Uterus (tissue), 2 donors: ENCODE measurements at regions not wholly inside any gene's neighbourhood (a gene's known extent, or its start where the extent isn't known, plus 50 kb on each side); places are given as distances from the start of the nearest gene placed in this dataset.

ENCODE experiments used
- CTCF ChIP-seq, 4 experiments: fragments of 200-600 bp in 2 of 4; fragments of 450-650 bp in 2 of 4; sonication (generic) in 2 of 4; IDR thresholded peaks; one replicate each; pipeline ENCODE4 v1.5.1; 2016 to 2019; ENCODE audit warnings: antibody characterized with exemption in 4 of 4, mild to moderate bottlenecking in 2 of 4, moderate library complexity in 1 of 4
- POLR2A ChIP-seq, 2 donors: fragments of 450-650 bp; IDR thresholded peaks; one replicate each; pipeline ENCODE4 v1.6.1; 2016; ENCODE audit warnings: antibody characterized with exemption in 2 of 2, mild to moderate bottlenecking in 1 of 2, moderate library complexity in 1 of 2

DNA sequence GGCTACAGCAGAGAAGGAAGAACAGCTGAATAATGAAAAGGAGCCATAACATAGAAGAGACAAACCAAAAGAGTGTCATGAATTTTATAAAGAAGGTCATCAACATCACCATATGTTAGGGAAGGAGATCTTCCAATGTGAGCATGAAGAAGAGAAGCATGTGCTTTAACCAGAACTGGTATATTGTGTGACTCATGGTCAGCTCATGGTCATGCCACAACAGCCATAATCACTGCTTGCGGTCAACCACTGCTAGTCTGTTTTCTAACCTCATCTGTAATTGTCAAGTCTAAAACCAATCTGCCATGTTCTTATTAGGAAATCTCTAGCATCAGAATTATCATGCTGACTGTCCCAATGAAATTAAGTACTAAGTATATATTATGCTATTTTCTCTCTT lies 204.1 kb upstream of the VRK2 start:
- TF ChIP-seq CTCF (IDR thresholded peaks at IDR 0.05) (no peak), POLR2A (IDR thresholded peaks at IDR 0.05) (no peak)
